IMR-90 (cell line): ENCODE measurements at regions not wholly inside any gene's neighbourhood (a gene's known extent, or its start where the extent isn't known, plus 50 kb on each side); places are given as distances from the start of the nearest gene placed in this dataset.

Experiments used
- ATAC-seq: fragments of 200-7000 bp; cut with Tn5 transposase; 2 replicates; pipeline ENCODE4 v1.9.1; 2020; ENCODE audit warnings: low read depth, mild to moderate bottlenecking, moderate library complexity
- BruUV-seq: library from RNA; stranded (reverse); fragments of 400-500 nt; replicated peaks from 2 replicates; lab custom pipeline; 2021; lab: Mats Ljungman, UMichigan
- CTCF ChIA-PET: fragments of 300-600 bp; formaldehyde crosslinking; extraction: SDS; loops from one replicate; lab custom pipeline; 2021; ENCODE audit warnings: antibody characterized with exemption; lab: Yijun Ruan, JAX
- POLR2A ChIA-PET: fragments of 300-600 bp; sonication (Branson Sonifier 250); formaldehyde crosslinking; loops from one replicate; lab custom pipeline; 2022; ENCODE audit warnings: antibody characterized with exemption; ENCODE audit not compliant: unreplicated experiment; lab: Charles Lee
- DNase-seq: peaks from one replicate; pipeline ENCODE4 v3.0.0; 2013
- H2AFZ ChIP-seq: replicated peaks from 2 replicates; pipeline ENCODE3; 2013; ENCODE audit warnings: low read length, mild to moderate bottlenecking; ENCODE audit not compliant: poor library complexity
- H2AK5ac ChIP-seq: 2 replicates; pipeline ENCODE4 v1.6.1; 2013; ENCODE audit warnings: low read depth, low read length, inconsistent platforms
- H2AK9ac ChIP-seq: replicated peaks from 2 replicates; pipeline ENCODE3; 2013; ENCODE audit warnings: mild to moderate bottlenecking, low read depth, low read length, moderate library complexity; ENCODE audit not compliant: poor library complexity
- H2BK120ac ChIP-seq: 2 replicates; pipeline ENCODE4 v1.6.1; 2013; ENCODE audit warnings: low read depth, low read length, inconsistent platforms
- H2BK15ac ChIP-seq: 3 replicates; pipeline ENCODE4 v1.6.1; 2013; ENCODE audit warnings: low read depth, low read length, inconsistent platforms
- H2BK20ac ChIP-seq: 2 replicates; pipeline ENCODE4 v1.6.1; 2013; ENCODE audit warnings: low read depth, mild to moderate bottlenecking, inconsistent platforms, low read length, moderate library complexity
- H2BK5ac ChIP-seq: 2 replicates; pipeline ENCODE4 v1.6.1; 2013; ENCODE audit warnings: mild to moderate bottlenecking, low read depth, low read length, inconsistent platforms; ENCODE audit not compliant: poor library complexity, severe bottlenecking
- H3K14ac ChIP-seq: replicated peaks from 2 replicates; pipeline ENCODE4 v1.6.1; 2013; ENCODE audit warnings: low read depth, low read length, inconsistent platforms
- H3K18ac ChIP-seq: 2 replicates; pipeline ENCODE4 v1.6.1; 2013; ENCODE audit warnings: low read depth, low read length, control low read depth
- H3K23ac ChIP-seq: 2 replicates; pipeline ENCODE4 v1.6.1; 2013; ENCODE audit warnings: low read depth, low read length, inconsistent platforms
- H3K27ac ChIP-seq: 2 replicates; pipeline ENCODE4 v1.5.1; 2013; ENCODE audit warnings: mild to moderate bottlenecking, control low read depth, low read length; ENCODE audit not compliant: insufficient read depth
- H3K27me3 ChIP-seq: 2 replicates; pipeline ENCODE4 v1.6.1; 2013; ENCODE audit warnings: low read length; ENCODE audit not compliant: control insufficient read depth, insufficient read depth
- H3K36me3 ChIP-seq: 2 replicates; pipeline ENCODE4 v1.6.1; 2013; ENCODE audit warnings: low read length, mixed read lengths; ENCODE audit not compliant: control insufficient read depth, insufficient read depth
- H3K4ac ChIP-seq: 2 replicates; pipeline ENCODE4 v1.6.1; 2013; ENCODE audit warnings: low read depth, low read length, inconsistent platforms
- H3K4me1 ChIP-seq: 2 replicates; pipeline ENCODE4 v1.6.1; 2013; ENCODE audit warnings: low read length, mixed read lengths; ENCODE audit not compliant: control insufficient read depth, insufficient read depth
- H3K4me2 ChIP-seq: 2 replicates; pipeline ENCODE4 v1.6.1; 2013; ENCODE audit warnings: low read depth, mild to moderate bottlenecking, control low read depth, low read length, moderate library complexity
- H3K4me3 ChIP-seq: 2 replicates; pipeline ENCODE4 v1.5.1; 2013; ENCODE audit warnings: low read depth, mild to moderate bottlenecking, control low read depth, low read length, moderate library complexity; ENCODE audit not compliant: insufficient read depth
- H3K56ac ChIP-seq: 2 replicates; pipeline ENCODE4 v1.6.1; 2013; ENCODE audit warnings: low read length, inconsistent platforms; ENCODE audit not compliant: insufficient read depth; ENCODE audit errors: extremely low read depth
- H3K79me1 ChIP-seq, 2 experiments: 2 replicates each; pipeline ENCODE4 v1.6.1; 2013; ENCODE audit warnings: low read length in 2 of 2, inconsistent platforms in 1 of 2, low read depth in 1 of 2
- H3K9ac ChIP-seq: 2 replicates; pipeline ENCODE4 v1.6.1; 2013; ENCODE audit warnings: low read depth, low read length, control low read depth
- H3K9me1 ChIP-seq: 2 replicates; pipeline ENCODE4 v1.6.1; 2013; ENCODE audit warnings: low read length, inconsistent platforms; ENCODE audit not compliant: insufficient read depth
- H3K9me3 ChIP-seq: 2 replicates; pipeline ENCODE4 v1.6.1; 2013; ENCODE audit warnings: low read length; ENCODE audit not compliant: control insufficient read depth, insufficient read depth
- H4K20me1 ChIP-seq: 2 replicates; pipeline ENCODE4 v1.6.1; 2013; ENCODE audit warnings: low read length, inconsistent platforms; ENCODE audit not compliant: insufficient read depth
- H4K5ac ChIP-seq: 2 replicates; pipeline ENCODE4 v1.6.1; 2013; ENCODE audit warnings: mild to moderate bottlenecking, low read depth, low read length, control low read depth
- H4K8ac ChIP-seq, 2 experiments: 2 replicates each; pipeline ENCODE4 v1.6.1; 2013; ENCODE audit warnings: low read depth in 2 of 2, low read length in 2 of 2, control low read depth in 1 of 2, inconsistent platforms in 1 of 2
- H4K91ac ChIP-seq: 2 replicates; pipeline ENCODE4 v1.6.1; 2013; ENCODE audit warnings: low read depth, low read length, inconsistent platforms; ENCODE audit not compliant: insufficient read depth
- BHLHE40 ChIP-seq: fragments of 150-350 bp; IDR thresholded peaks from 2 replicates; pipeline ENCODE4 v1.6.1; 2016; ENCODE audit warnings: mild to moderate bottlenecking, low read depth, low read length
- CEBPB ChIP-seq: IDR thresholded peaks from 2 replicates; pipeline ENCODE4 v1.6.1; 2012; ENCODE audit warnings: low read depth, low read length, improper control_type of control experiment
- CHD1 ChIP-seq: IDR thresholded peaks from 2 replicates; pipeline ENCODE4 v1.6.1; 2012; ENCODE audit warnings: low read depth, low read length, improper control_type of control experiment
- CTCF ChIP-seq: conservative IDR thresholded peaks from 2 replicates; pipeline ENCODE4 v1.5.1; 2012; ENCODE audit warnings: mild to moderate bottlenecking, low read depth, low read length, improper control_type of control experiment
- ELK1 ChIP-seq: fragments of 150-350 bp; IDR thresholded peaks from 2 replicates; pipeline ENCODE4 v1.6.1; 2016; ENCODE audit warnings: low read depth, mild to moderate bottlenecking, low read length, moderate library complexity, borderline replicate concordance
- FOS ChIP-seq: fragments of 150-350 bp; IDR thresholded peaks from 2 replicates; pipeline ENCODE4 v1.6.1; 2016; ENCODE audit warnings: low read depth, low read length
- MAFK ChIP-seq: IDR thresholded peaks from 2 replicates; pipeline ENCODE4 v1.6.1; 2012; ENCODE audit warnings: low read depth, low read length, improper control_type of control experiment
- MAZ ChIP-seq: IDR thresholded peaks from 2 replicates; pipeline ENCODE4 v1.6.1; 2012; ENCODE audit warnings: low read depth, mild to moderate bottlenecking, low read length, improper control_type of control experiment, moderate library complexity, borderline replicate concordance
- MXI1 ChIP-seq: IDR thresholded peaks from 2 replicates; pipeline ENCODE4 v1.6.1; 2012; ENCODE audit warnings: low read depth, mild to moderate bottlenecking, low read length, moderate library complexity, borderline replicate concordance
- NFE2L2 ChIP-seq: fragments of 150-350 bp; IDR thresholded peaks from 2 replicates; pipeline ENCODE4 v1.6.1; 2016; ENCODE audit warnings: low read depth, mild to moderate bottlenecking, low read length
- POLR2A ChIP-seq: IDR thresholded peaks from 2 replicates; pipeline ENCODE4 v1.6.1; 2012; ENCODE audit warnings: mild to moderate bottlenecking, low read depth, low read length
- RAD21 ChIP-seq: IDR thresholded peaks from 2 replicates; pipeline ENCODE4 v1.6.1; 2012; ENCODE audit warnings: low read length, improper control_type of control experiment
- RCOR1 ChIP-seq: IDR thresholded peaks from 2 replicates; pipeline ENCODE4 v1.6.1; 2012; ENCODE audit warnings: mild to moderate bottlenecking, low read length, improper control_type of control experiment; ENCODE audit not compliant: insufficient replicate concordance
- RFX5 ChIP-seq: IDR thresholded peaks from 2 replicates; pipeline ENCODE4 v1.8.0; 2012; ENCODE audit warnings: low read depth, mild to moderate bottlenecking, low read length, moderate library complexity
- SMC3 ChIP-seq: fragments of 150-350 bp; IDR thresholded peaks from 2 replicates; pipeline ENCODE4 v1.6.1; 2016; ENCODE audit warnings: low read depth, mild to moderate bottlenecking, antibody characterized with exemption, low read length, moderate library complexity
- USF2 ChIP-seq: fragments of 150-350 bp; IDR thresholded peaks from 2 replicates; pipeline ENCODE4 v1.6.1; 2017; ENCODE audit warnings: mild to moderate bottlenecking, antibody characterized with exemption, low read length, low read depth
- WGBS, 2 experiments: methylation state at CpG; one replicate each; pipeline versions ENCODE4 v1.1.5 to v1.1.7; 2013; ENCODE audit warnings: missing lambda C conversion rate in 2 of 2; ENCODE audit not compliant: insufficient read length in 1 of 2; ENCODE audit errors: extremely low coverage in 2 of 2; 5-methylcytosine and 5-hydroxymethylcytosine counted together
- dilution Hi-C: fragments of 300-500 bp; cut with HindIII; formaldehyde crosslinking; loops from one replicate; pipeline ENCODE4 v1.14.3; 2018; ENCODE audit warnings: low sequenced_read_pairs; ENCODE audit not compliant: unreplicated experiment
- in situ Hi-C: fragments of 300-500 bp; cut with MboI; formaldehyde crosslinking; loops from 3 replicates; pipeline ENCODE4 v1.14.3; 2019; ENCODE audit warnings: low sequenced_read_pairs, inconsistent platforms, mixed read lengths
- intact Hi-C: fragments of 100-400 bp; cut with micrococcal nuclease; formaldehyde crosslinking; loops from 2 replicates; pipeline ENCODE4 v1.10.0; 2022

- no peaks in the 10 kb centered on the region for H3K79me1 ChIP-seq
- no peak overlapping the region for H2BK15ac ChIP-seq
- no peak overlapping the region for H3K18ac ChIP-seq
- H3K9me1 ChIP-seq: no peaks in the 10 kb centered on the region
- no peak overlapping the region for H3K56ac ChIP-seq
- H3K36me3 ChIP-seq: no peaks in the 10 kb centered on the region
- H3K4me3 ChIP-seq: no peak overlapping the region
- H3K9ac ChIP-seq: no peak overlapping the region
- WGBS, 2 experiments: no CpG with 5 or more reads among the region's 2 CpGs
- ChIA-PET CTCF (interaction anchor here (0.6 kb wide), 1 partner anchor 204 kb away, joined by 3 read pairs; no protein-coding TSS in a partner anchor), POLR2A (no interaction called here)
- no peak overlapping the region for H4K91ac ChIP-seq
- no peak overlapping the region for H2BK120ac ChIP-seq
- H4K20me1 ChIP-seq: no peaks in the 10 kb centered on the region
- in situ Hi-C loops: no loop called here
- H2BK20ac ChIP-seq: no peak overlapping the region
- TF ChIP-seq CHD1 (no peak), SMC3 (no peak), MAZ (no peak), CEBPB (no peak), NFE2L2 (no peak), BHLHE40 (no peak), ELK1 (no peak), RAD21 (no peak), MAFK (no peak), POLR2A (no peak), FOS (no peak), MXI1 (no peak), RFX5 (no peak), RCOR1 (no peak), CTCF (no peak), USF2 (no peak)
- no peak overlapping the region for H3K4me2 ChIP-seq
- H3K4ac ChIP-seq: no peak overlapping the region
- no peak overlapping the region for H4K8ac ChIP-seq
- H3K27ac ChIP-seq: no peak overlapping the region
- no peak for DNase-seq
- no peak overlapping the region for H2AK5ac ChIP-seq
- no TSS peak for BruUV-seq
- no peaks in the 10 kb centered on the region for H3K4me1 ChIP-seq
- dilution Hi-C loops: no loop called here
- no peak overlapping the region for H3K14ac ChIP-seq
- H2BK5ac ChIP-seq: no peak overlapping the region
- no peak overlapping the region for H4K5ac ChIP-seq
- no peaks in the 10 kb centered on the region for H3K9me3 ChIP-seq
- H3K23ac ChIP-seq: no peak overlapping the region
- no peaks in the 10 kb centered on the region for H3K27me3 ChIP-seq
- ATAC-seq: no peak
- intact Hi-C loops: no loop called here
- no peak overlapping the region for H2AK9ac ChIP-seq
- H2AFZ ChIP-seq: no peak overlapping the region
Measured at GRCh38 chr4:176464748-176465147, 145.0 kb downstream of the SPCS3 start.
